IgD-negative memory B cell (primary cell): ENCODE measurements at regions not wholly inside any gene's neighbourhood (a gene's known extent, or its start where the extent isn't known, plus 50 kb on each side); places are given as distances from the start of the nearest gene placed in this dataset.
A peak's percentile ranks its signal among the peaks of the same experiment; 100 is the strongest.

Experiments used
- H3K27ac Mint-ChIP-seq, 3 donors: one replicate each; pipeline ENCODE4 v1.8.0; 2020 to 2022; ENCODE audit warnings: mild to moderate bottlenecking in 3 of 3, mixed read lengths in 3 of 3, moderate library complexity in 1 of 3
- H3K27me3 Mint-ChIP-seq: one replicate; pipeline ENCODE4 v1.8.0; 2021; ENCODE audit warnings: mixed read lengths
- H3K36me3 Mint-ChIP-seq: one replicate; pipeline ENCODE4 v1.8.0; 2020; ENCODE audit warnings: mild to moderate bottlenecking, mixed read lengths
- H3K4me1 Mint-ChIP-seq, 3 donors: one replicate each; pipeline ENCODE4 v1.8.0; 2020 to 2022; ENCODE audit warnings: mixed read lengths in 3 of 3, mild to moderate bottlenecking in 1 of 3
- H3K4me3 Mint-ChIP-seq, 4 donors: one replicate each; pipeline ENCODE4 v1.8.0; 2020 to 2022; ENCODE audit warnings: mild to moderate bottlenecking in 4 of 4, mixed read lengths in 4 of 4, moderate library complexity in 3 of 4
- H3K9me3 Mint-ChIP-seq, 3 donors: one replicate each; pipeline ENCODE4 v1.8.0; 2020 to 2021; ENCODE audit warnings: mixed read lengths in 3 of 3, mild to moderate bottlenecking in 1 of 3

- H3K36me3 Mint-ChIP-seq = no peaks in the 10 kb centered on the region
- H3K27me3 Mint-ChIP-seq = peaks cover 2% of the 10 kb centered on the region
- H3K4me3 Mint-ChIP-seq = no peak overlapping the region
- peaks cover 0 to 5% (median 0%) of the 10 kb centered on the region in 3 donors for H3K9me3 Mint-ChIP-seq
- no peaks in the 10 kb centered on the region for H3K4me1 Mint-ChIP-seq
- H3K27ac Mint-ChIP-seq = no peak overlapping the region
Measured at GRCh38 chr3:182349051-182349450, 444.3 kb upstream of the ATP11B start.

GRCh38 chr3:182349951-182350517 lies 443.3 kb upstream of the ATP11B start:
- H3K9me3 Mint-ChIP-seq = no peaks in the 10 kb centered on the region
- H3K4me3 Mint-ChIP-seq = no peak overlapping the region
- H3K36me3 Mint-ChIP-seq = no peaks in the 10 kb centered on the region
- H3K27me3 Mint-ChIP-seq = peaks cover 1% of the 10 kb centered on the region
- H3K4me1 Mint-ChIP-seq = no peaks in the 10 kb centered on the region
- H3K27ac Mint-ChIP-seq = no peak overlapping the region

DNA sequence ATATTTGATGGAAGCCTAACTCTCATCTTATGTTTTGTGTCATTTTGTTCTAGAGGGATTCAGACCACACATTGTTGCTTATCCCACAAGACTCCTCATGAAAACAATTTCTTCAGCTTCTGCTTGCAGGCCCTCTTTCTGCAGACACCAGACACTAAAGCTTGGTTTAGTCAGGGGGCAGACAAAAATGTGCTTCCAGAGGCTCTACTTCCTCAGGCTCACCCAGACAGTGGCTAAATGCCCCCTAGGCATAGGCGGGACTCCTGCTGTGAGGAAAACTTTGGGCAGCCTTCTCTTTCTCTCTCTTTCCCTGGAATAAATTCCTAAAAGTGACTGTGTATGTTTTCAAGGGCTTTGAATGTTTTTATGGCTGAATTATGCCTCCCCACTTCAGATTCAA lies 435.4 kb upstream of the ATP11B start:
- Mint-ChIP-seq H3K4me3 (no peak overlapping the region), H3K36me3 (no peaks in the 10 kb centered on the region), H3K4me1 (no peaks in the 10 kb centered on the region), H3K9me3 (peaks cover 0 to 4% (median 0%) of the 10 kb centered on the region in 3 donors), H3K27ac (no peak overlapping the region), H3K27me3 (no peaks in the 10 kb centered on the region)

GRCh38 chr3:182364323-182364722 lies 429.0 kb upstream of the ATP11B start:
- Mint-ChIP-seq H3K9me3 (peaks cover 0 to 5% (median 0%) of the 10 kb centered on the region in 3 donors), H3K36me3 (no peaks in the 10 kb centered on the region), H3K27ac (no peak overlapping the region), H3K27me3 (no peaks in the 10 kb centered on the region), H3K4me3 (no peak overlapping the region), H3K4me1 (no peaks in the 10 kb centered on the region)

DNA sequence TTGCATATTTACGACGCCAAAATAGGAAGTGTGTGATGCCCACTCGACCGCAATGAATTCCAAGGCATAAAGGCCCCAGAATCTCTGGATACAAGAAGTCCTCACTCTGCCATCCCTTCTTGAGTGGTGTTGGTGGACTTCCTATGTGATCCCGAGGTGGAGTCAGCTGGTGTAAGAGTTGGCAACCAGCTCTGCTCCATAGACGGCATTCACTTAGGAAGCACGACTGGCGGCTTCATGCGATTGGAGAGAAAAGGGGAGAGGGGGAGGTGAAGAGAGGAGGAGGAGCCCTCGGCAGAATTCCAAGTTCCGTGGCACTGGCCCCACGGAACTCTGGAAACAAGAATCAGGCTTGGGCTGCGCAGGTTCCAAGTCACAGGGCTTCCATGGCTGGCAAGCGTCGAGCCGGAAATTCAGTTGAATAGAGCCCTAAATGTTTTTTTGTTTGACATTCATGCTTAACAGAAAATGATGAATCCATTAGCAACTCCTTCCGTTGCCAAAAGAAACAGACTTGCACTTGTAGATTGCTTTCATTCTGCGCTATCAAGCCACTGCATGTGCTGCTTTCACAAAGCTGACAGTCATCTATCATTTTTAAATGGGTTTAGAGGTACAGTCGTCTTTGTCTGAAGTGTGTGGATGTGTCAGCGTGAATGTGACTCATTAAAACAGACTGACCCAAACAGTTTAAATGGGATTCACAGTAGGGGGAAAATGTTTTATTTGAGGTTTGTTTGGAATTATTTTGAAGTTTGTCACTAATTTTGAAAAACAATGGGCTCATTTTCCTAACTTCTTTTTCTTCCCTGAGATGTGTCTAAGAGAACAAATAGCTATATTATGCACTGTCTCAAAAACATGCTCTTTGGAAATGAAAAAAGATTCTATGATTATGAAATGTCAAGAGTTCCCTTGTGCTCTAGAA lies 428.3 kb upstream of the ATP11B start:
- Mint-ChIP-seq H3K27me3 (no peaks in the 10 kb centered on the region), H3K4me1 (no peaks in the 10 kb centered on the region), H3K4me3 (no peak overlapping the region), H3K27ac (no peak overlapping the region), H3K36me3 (no peaks in the 10 kb centered on the region), H3K9me3 (peaks cover 0 to 5% (median 0%) of the 10 kb centered on the region in 3 donors)

DNA sequence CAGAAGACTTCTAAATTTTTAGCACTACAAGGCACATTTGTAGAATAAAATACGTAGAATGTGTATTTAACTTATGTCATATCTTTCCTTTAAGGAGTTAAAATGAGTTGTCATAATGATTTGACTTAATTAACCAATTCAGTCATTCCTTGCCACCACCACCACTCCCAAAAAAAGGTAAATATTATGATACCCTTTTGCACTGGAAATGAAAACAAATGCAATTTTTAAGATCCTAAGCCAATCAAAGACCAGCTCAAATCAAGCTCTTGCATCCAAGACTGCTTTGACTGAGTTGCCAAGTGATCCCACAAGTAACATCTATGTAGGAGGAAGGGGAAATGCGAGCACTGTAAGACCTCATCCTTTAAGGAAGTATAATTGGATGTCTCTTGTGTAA lies 426.6 kb upstream of the ATP11B start:
- Mint-ChIP-seq H3K27ac (no peak overlapping the region), H3K27me3 (no peaks in the 10 kb centered on the region), H3K36me3 (no peaks in the 10 kb centered on the region), H3K4me1 (no peaks in the 10 kb centered on the region), H3K4me3 (no peak overlapping the region), H3K9me3 (peaks cover 0 to 3% (median 0%) of the 10 kb centered on the region in 3 donors)

- H3K27ac Mint-ChIP-seq = no peak overlapping the region
- no peaks in the 10 kb centered on the region for H3K36me3 Mint-ChIP-seq
- H3K4me1 Mint-ChIP-seq = no peaks in the 10 kb centered on the region
- H3K27me3 Mint-ChIP-seq = peaks cover 1% of the 10 kb centered on the region
- no peak overlapping the region for H3K4me3 Mint-ChIP-seq
- peaks cover 0 to 1% (median 0%) of the 10 kb centered on the region in 3 donors for H3K9me3 Mint-ChIP-seq
Measured at GRCh38 chr3:182369861-182370260, 423.4 kb upstream of the ATP11B start.

GRCh38 chr3:182370949-182371348 lies 422.4 kb upstream of the ATP11B start:
- Mint-ChIP-seq H3K27ac (no peak overlapping the region), H3K4me1 (no peaks in the 10 kb centered on the region), H3K36me3 (no peaks in the 10 kb centered on the region), H3K9me3 (peaks cover 0 to 1% (median 0%) of the 10 kb centered on the region in 3 donors), H3K4me3 (no peak overlapping the region), H3K27me3 (peaks cover 1% of the 10 kb centered on the region)

- H3K4me3 Mint-ChIP-seq = no peak overlapping the region
- H3K27me3 Mint-ChIP-seq = peaks cover 1% of the 10 kb centered on the region
- H3K36me3 Mint-ChIP-seq = no peaks in the 10 kb centered on the region
- H3K4me1 Mint-ChIP-seq = no peaks in the 10 kb centered on the region
- H3K9me3 Mint-ChIP-seq = peaks cover 0 to 1% (median 0%) of the 10 kb centered on the region in 3 donors
- no peak overlapping the region for H3K27ac Mint-ChIP-seq
Measured at GRCh38 chr3:182375916-182376315, 417.4 kb upstream of the ATP11B start.

DNA sequence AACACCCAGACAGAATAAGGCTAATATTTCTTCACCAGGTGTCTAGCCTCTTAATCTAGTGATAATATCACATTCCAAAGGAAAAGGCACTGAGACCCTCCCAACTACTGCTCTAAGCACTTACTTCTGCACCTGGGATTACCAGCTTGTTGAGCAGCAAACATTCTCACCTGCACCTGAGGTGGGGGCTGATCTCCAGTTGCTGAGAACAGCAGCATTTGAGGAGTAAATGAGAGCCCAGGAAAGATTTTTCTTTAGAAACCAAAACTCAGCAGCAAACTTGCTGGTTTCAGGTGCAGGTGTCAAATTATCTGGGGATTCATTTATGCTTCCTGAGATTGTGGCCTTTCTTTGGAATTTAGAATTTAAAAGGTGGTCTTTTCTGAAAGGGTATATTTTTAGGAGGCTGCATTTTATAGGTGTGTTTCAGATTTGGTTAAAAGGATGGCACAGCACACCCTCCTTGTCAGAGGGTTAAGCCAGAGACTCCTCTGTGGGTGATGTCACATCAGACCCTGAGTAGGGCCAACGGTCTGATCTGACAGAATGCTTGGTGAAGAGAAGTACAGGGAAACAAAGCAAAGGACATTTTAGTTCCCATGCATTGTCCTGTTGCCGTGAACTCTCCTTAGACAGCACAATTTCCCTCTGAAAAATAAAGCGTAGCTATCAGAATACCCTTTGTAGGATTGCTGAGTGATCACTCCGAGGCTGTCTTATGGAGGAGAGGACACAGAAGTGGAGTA lies 411.0 kb upstream of the ATP11B start:
- no peaks in the 10 kb centered on the region for H3K4me1 Mint-ChIP-seq
- no peak overlapping the region for H3K4me3 Mint-ChIP-seq
- no peaks in the 10 kb centered on the region for H3K36me3 Mint-ChIP-seq
- no peaks in the 10 kb centered on the region for H3K27me3 Mint-ChIP-seq
- no peak overlapping the region for H3K27ac Mint-ChIP-seq
- no peaks in the 10 kb centered on the region for H3K9me3 Mint-ChIP-seq

DNA sequence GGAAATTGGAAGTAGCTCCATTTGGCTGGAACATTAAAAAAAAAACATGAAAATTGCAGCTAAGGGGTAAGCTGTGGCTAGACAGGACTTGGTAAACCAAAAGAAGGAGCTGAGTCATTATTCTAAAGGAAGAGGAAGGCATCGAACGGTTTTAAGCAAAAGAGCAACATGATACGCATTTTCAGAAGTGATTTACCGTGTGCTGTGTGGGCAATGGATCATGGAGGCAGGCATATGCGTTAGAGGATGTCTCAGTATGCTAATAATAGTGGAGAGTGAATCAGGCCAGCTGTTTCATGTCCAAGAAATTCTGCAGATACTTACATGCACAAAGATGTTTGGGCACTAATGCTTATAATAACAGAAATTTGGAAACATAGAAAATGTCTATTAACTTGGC lies 409.1 kb upstream of the ATP11B start:
- Mint-ChIP-seq H3K4me1 (no peaks in the 10 kb centered on the region), H3K27me3 (no peaks in the 10 kb centered on the region), H3K27ac (no peak overlapping the region), H3K36me3 (peaks cover 3% of the 10 kb centered on the region), H3K4me3 (no peak overlapping the region), H3K9me3 (no peaks in the 10 kb centered on the region)

DNA sequence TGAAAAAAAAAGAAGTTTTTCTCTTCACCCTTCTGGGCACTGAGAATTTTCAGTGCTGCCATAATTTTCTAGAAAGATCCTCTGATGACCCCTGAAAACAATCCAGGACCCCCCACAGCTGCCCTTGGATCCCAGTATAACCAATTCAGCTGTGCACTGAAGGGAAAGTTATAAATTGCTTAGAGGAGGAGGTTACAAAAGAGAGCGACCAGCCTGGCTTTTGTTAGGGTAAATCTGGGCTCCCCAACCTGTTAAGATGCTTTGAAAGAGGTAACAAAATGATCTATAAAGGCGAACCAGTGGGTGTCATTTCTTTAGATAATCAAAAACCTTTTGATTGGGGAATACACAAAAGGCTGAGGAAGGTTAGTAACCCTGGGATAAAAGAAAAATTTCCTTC lies 407.9 kb upstream of the ATP11B start:
- no peaks in the 10 kb centered on the region for H3K9me3 Mint-ChIP-seq
- peaks cover 3% of the 10 kb centered on the region for H3K36me3 Mint-ChIP-seq
- no peak overlapping the region for H3K4me3 Mint-ChIP-seq
- H3K4me1 Mint-ChIP-seq = no peaks in the 10 kb centered on the region
- no peak overlapping the region for H3K27ac Mint-ChIP-seq
- H3K27me3 Mint-ChIP-seq = no peaks in the 10 kb centered on the region

- no peaks in the 10 kb centered on the region for H3K9me3 Mint-ChIP-seq
- H3K27me3 Mint-ChIP-seq = no peaks in the 10 kb centered on the region
- H3K36me3 Mint-ChIP-seq = peaks cover 3% of the 10 kb centered on the region
- no peak overlapping the region for H3K4me3 Mint-ChIP-seq
- H3K27ac Mint-ChIP-seq = no peak overlapping the region
- no peaks in the 10 kb centered on the region for H3K4me1 Mint-ChIP-seq
Measured at GRCh38 chr3:182388506-182388905, 404.8 kb upstream of the ATP11B start.

- Mint-ChIP-seq H3K4me3 (peak overlapping the region in 1 of 4 donors; percentile 58), H3K27ac (no peak overlapping the region), H3K9me3 (no peaks in the 10 kb centered on the region), H3K4me1 (no peaks in the 10 kb centered on the region), H3K36me3 (peaks cover 3% of the 10 kb centered on the region), H3K27me3 (no peaks in the 10 kb centered on the region)
Measured at GRCh38 chr3:182389071-182389815, 404.1 kb upstream of the ATP11B start.

DNA sequence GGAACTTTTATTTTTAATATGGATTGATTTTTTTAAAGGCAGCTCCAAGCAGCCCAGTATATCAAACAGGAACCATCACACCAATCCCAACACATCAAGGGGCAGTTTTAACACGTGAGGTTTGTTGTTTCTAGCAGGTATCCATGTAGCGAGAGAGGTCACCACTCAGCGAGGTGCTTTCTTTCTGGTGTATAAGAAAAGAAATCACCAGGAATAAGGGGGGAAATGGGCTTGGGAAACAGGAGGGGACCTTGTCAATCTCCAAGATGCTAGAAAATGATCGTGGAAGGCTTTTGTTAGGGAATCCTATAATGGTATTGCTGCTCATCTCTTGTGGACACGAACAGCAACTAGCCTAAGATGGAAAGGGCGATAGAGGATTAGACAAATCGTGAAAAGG lies 402.9 kb upstream of the ATP11B start:
- no peak overlapping the region for H3K4me3 Mint-ChIP-seq
- H3K27me3 Mint-ChIP-seq = no peaks in the 10 kb centered on the region
- H3K36me3 Mint-ChIP-seq = peaks cover 3% of the 10 kb centered on the region
- no peaks in the 10 kb centered on the region for H3K4me1 Mint-ChIP-seq
- H3K27ac Mint-ChIP-seq = no peak overlapping the region
- H3K9me3 Mint-ChIP-seq = no peaks in the 10 kb centered on the region
